ENCODE measurements at regions not wholly inside any gene's neighbourhood (a gene's known extent, or its start where the extent isn't known, plus 50 kb on each side); places are given as distances from the start of the nearest gene placed in this dataset.

GRCh38 chr3:177773717-177774116, 576.4 kb upstream of the TBL1XR1 start:
- no peak overlapping the region for H2AFZ ChIP-seq (ENCODE audit: insufficient read depth, low read depth, low read length, poor library complexity, severe bottlenecking)
- Mint-ChIP-seq H3K4me1 (peaks cover 19% of the 10 kb centered on the region), H3K27ac (no peak overlapping the region), H3K4me3 (no peak overlapping the region), H3K27me3 (no peaks in the 10 kb centered on the region), H3K9me3 (ENCODE audit: insufficient read depth) (peaks cover 7% of the 10 kb centered on the region)
- TF ChIP-seq EZH2 (IDR thresholded peaks at IDR 0.05; ENCODE audit: borderline replicate concordance, insufficient read depth, low read depth, low read length, poor library complexity, severe bottlenecking) (no peak), CTCF (IDR thresholded peaks at IDR 0.05) (no peak)
- ATAC-seq (ENCODE audit: low read depth) (no peak), DNase-seq (no peak)
- peaks cover 0 to 1% (median under 1%) of the 10 kb centered on the region in 3 donors for H3K9me3 ChIP-seq (ENCODE audit: control extremely low read depth in 1 of 3, control insufficient read depth in 2 of 3, insufficient read depth in 1 of 3, low read length in 2 of 3)
- peaks cover 11 to 19% of the 10 kb centered on the region in 2 donors for H3K4me1 ChIP-seq (ENCODE audit: control insufficient read depth in 2 of 2, insufficient read depth in 2 of 2, low read length in 2 of 2)
- H3K79me2 ChIP-seq (ENCODE audit: control insufficient read depth, insufficient read depth, low read length): no peaks in the 10 kb centered on the region
- H3K4me3 ChIP-seq (ENCODE audit: control extremely low read depth in 1 of 5, extremely low read depth in 1 of 5, insufficient read depth in 1 of 5, low read depth in 2 of 5, low read length in 4 of 5): no peak overlapping the region
- ChIA-PET POLR2A (no interaction called here), CTCF (interaction anchor here (0.9 kb wide), 1 partner anchor 723 kb away, joined by 3 read pairs; no protein-coding TSS in a partner anchor)
- no peaks in the 10 kb centered on the region for H3K27me3 ChIP-seq (replicated peaks in 1 of 4; ENCODE audit: control extremely low read depth in 1 of 4, control insufficient read depth in 3 of 4, insufficient read depth in 4 of 4, low read length in 3 of 4)
- H4K20me1 ChIP-seq (ENCODE audit: control insufficient read depth, insufficient read depth, low read length, poor library complexity, severe bottlenecking): no peaks in the 10 kb centered on the region
- H3K9ac ChIP-seq (ENCODE audit: low read length): no peak overlapping the region
- no CpG with 5 or more reads among the region's 1 CpG for WGBS (ENCODE audit: insufficient coverage)
- H3K4me2 ChIP-seq (replicated peaks; ENCODE audit: low read depth, low read length, poor library complexity, severe bottlenecking): no peak overlapping the region
- intact Hi-C loops (cut with micrococcal nuclease): loop anchor here (5.0 kb wide), 1 partner anchor 411 kb away; no protein-coding TSS in a partner anchor
- H3K27ac ChIP-seq (ENCODE audit: low read length in 2 of 2): no peak overlapping the region
- H3K36me3 ChIP-seq (replicated peaks in 1 of 2; ENCODE audit: control extremely low read depth in 1 of 2, control insufficient read depth in 1 of 2, extremely low read depth in 1 of 2, insufficient read depth in 2 of 2, low read length in 1 of 2): no peaks in the 10 kb centered on the region

GRCh38 chr3:177776661-177777101, 579.4 kb upstream of the TBL1XR1 start:
- intact Hi-C loops (cut with micrococcal nuclease): loop anchor here (1.0 to 2.0 kb wide), 2 partner anchors 726 to 904 kb away; no protein-coding TSS in a partner anchor
- Histone ChIP-seq H3K36me3 (replicated peaks in 1 of 2; ENCODE audit: control extremely low read depth in 1 of 2, control insufficient read depth in 1 of 2, extremely low read depth in 1 of 2, insufficient read depth in 2 of 2, low read length in 1 of 2) (no peaks in the 10 kb centered on the region), H3K4me1 (ENCODE audit: control insufficient read depth in 2 of 2, insufficient read depth in 2 of 2, low read length in 2 of 2) (peaks cover 14 to 19% of the 10 kb centered on the region in 2 donors), H3K79me2 (ENCODE audit: control insufficient read depth, insufficient read depth, low read length) (no peaks in the 10 kb centered on the region), H3K27ac (ENCODE audit: low read length in 2 of 2) (no peak overlapping the region), H3K9me3 (ENCODE audit: control extremely low read depth in 1 of 3, control insufficient read depth in 2 of 3, insufficient read depth in 1 of 3, low read length in 2 of 3) (no peaks in the 10 kb centered on the region), H3K27me3 (replicated peaks in 1 of 4; ENCODE audit: control extremely low read depth in 1 of 4, control insufficient read depth in 3 of 4, insufficient read depth in 4 of 4, low read length in 3 of 4) (no peaks in the 10 kb centered on the region), H2AFZ (ENCODE audit: insufficient read depth, low read depth, low read length, poor library complexity, severe bottlenecking) (no peak overlapping the region), H4K20me1 (ENCODE audit: control insufficient read depth, insufficient read depth, low read length, poor library complexity, severe bottlenecking) (no peaks in the 10 kb centered on the region), H3K4me2 (replicated peaks; ENCODE audit: low read depth, low read length, poor library complexity, severe bottlenecking) (no peak overlapping the region), H3K9ac (ENCODE audit: low read length) (no peak overlapping the region), H3K4me3 (ENCODE audit: control extremely low read depth in 1 of 5, extremely low read depth in 1 of 5, insufficient read depth in 1 of 5, low read depth in 2 of 5, low read length in 4 of 5) (no peak overlapping the region)
- POLR2A ChIA-PET: no interaction called here
- DNase-seq (no peak), ATAC-seq (ENCODE audit: low read depth) (no peak)
- WGBS (ENCODE audit: insufficient coverage): 89% methylated on average over 2 of the region's 6 CpGs
- H3K27me3 Mint-ChIP-seq: no peaks in the 10 kb centered on the region
- CTCF ChIA-PET: interaction anchor here (0.6 to 4.2 kb wide), 6 partner anchors 13 to 904 kb away, joined by 3 to 46 read pairs (median 5); no protein-coding TSS in a partner anchor
- no peak for TF ChIP-seq CTCF (IDR thresholded peaks at IDR 0.05)
- TF ChIP-seq EZH2 (IDR thresholded peaks at IDR 0.05; ENCODE audit: borderline replicate concordance, insufficient read depth, low read depth, low read length, poor library complexity, severe bottlenecking): no peak
- H3K27ac Mint-ChIP-seq: no peak overlapping the region
- H3K4me3 Mint-ChIP-seq: no peak overlapping the region
- H3K4me1 Mint-ChIP-seq: peaks cover 19% of the 10 kb centered on the region
- no peaks in the 10 kb centered on the region for H3K9me3 Mint-ChIP-seq (ENCODE audit: insufficient read depth)
